Activated CD4-positive, CD25-positive, alpha-beta regulatory T cell treated with anti-CD3 and anti-CD28 coated beads, Interleukin-2, amount 50 U/mL, for 16 hours (primary cell): ENCODE measurements at regions not wholly inside any gene's neighbourhood (a gene's known extent, or its start where the extent isn't known, plus 50 kb on each side); places are given as distances from the start of the nearest gene placed in this dataset.

Source experiments
- DNase-seq: peaks from one replicate; pipeline ENCODE4 v3.0.0-alpha.2; 2020; ENCODE audit warnings: low read depth, low spot score

DNA sequence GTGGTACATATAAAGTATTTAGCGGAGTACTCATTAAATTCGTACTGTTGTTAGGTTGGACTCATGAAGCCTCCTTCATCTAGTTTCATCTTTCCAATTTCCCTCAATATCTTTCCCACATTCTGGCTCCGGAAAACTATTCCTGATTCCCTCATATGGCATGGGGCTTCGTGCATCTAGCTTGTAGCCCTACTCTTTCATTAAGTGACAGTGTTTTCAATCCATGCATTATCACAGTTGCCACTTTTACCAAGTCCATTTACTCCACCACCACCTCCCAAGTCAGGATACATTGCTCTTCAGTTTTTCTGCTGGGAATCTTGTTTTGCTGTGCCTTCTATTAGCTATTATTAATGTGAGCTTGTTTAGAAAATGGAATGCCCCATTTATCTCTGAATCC, 1032.1 kb upstream of the RBFOX1 start:
- no peak for DNase-seq

DNA sequence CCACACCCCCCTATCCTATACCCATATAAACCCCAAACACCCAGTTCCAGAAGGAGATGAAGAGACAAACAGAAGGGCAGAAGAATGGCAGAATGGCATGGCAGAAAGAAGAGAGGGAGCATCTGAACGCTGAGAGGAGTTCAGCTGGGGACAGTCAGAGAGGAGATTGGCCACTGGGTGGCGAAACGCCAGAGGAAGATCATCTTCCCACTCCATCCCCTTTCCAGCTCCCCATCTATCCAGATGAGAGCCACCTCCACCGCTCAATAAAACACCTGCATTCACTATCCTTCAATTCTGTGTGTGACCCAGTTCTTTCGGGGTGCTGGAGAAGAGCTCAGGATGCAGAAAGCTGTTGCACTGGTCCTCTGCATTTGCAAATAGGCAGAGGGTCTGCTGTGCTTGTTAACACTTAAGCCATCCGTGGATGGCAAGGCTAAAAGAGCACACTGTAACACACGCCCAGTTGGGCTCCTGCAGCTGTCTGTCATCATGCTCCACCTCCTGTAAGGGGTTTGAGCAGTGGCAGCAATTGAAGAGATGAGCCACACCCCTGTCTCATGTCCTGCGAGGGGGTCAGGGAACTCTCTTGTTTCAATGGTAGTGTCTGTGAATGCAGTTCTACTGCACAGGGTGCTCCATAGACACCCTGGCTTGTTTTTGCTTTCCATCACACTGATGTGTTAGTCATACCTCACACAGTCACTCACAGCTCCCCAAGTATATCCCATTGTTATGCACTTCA, 1034.8 kb upstream of the RBFOX1 start:
- DNase-seq, result no peak

DNA sequence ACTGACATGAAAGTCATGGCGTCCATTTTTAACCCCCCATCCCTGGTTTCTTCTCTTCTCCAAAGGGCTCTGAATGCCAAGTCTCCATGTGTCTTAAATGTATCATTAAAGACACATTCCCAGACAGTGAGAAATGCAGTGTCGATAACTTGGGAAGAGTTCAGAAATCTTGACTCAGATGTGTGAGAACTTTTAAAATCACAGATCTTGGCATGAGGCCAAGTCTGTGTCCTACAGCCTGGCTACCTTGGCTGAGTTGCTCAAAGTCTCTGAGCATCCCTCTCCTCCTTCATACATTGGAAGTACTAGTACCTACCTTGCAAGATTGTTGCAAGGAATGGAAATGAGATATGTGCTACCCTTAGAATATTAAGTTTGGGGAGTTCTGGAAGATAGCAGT, 1046.5 kb upstream of the RBFOX1 start:
- DNase-seq, result no peak

DNA sequence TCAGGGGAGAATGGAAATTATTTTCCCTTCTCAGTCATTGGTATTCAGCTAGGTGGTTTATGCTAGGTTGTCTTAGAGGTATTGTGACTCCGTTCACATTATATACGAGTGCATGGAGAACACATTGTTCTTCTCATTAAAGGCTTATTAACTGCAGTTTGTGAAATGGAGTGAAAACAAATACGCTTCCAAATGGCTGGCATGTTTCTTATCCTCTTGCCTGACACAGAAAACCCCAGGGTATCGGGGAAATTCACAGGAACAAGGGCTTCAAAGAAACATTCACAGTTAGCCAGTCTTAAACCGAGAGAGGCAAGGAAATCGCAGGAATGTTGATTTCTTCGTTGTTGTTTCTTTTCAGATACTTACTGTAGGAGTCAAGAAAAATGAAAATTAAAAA, 1047.9 kb upstream of the RBFOX1 start:
- no peak for DNase-seq

DNA sequence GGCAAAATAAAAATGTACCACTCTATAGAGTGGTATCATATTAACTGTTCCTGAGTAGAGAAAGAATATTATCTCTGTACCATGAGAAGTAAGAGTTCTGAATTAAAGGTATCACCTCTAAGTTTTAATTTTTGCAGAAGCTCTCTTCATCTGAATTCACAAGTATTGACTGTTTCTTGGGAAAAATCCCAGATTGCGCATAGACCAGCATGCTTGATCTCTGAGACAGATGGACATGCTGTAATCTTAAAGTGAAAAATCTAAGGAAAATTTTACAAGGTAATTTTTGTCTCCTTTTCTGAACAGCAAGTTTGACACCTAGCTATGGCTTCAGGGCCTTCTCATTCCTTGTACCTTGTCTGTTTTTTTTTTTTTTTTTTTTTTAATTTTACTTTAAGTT, 1050.7 kb upstream of the RBFOX1 start:
- no peak for DNase-seq

DNA sequence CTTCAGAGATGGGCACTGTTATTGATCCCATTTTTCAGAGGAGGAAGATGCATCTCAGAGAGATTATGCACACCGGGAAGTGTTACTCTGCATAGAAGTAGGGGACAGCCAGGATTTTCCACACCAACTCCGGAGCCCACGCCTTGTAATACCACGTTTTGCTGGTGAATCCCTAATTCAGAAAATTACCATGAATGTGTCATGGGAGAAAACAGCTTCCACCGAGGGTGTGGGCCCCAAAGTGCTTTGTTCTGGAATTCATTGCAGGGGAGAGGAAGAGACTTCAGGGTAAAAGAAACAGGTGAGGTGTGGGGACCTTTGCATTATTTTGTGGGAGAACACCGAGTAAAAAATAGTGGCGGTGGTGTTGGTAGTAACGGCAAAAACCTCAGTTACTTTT, 1051.4 kb upstream of the RBFOX1 start:
- no peak for DNase-seq

DNA sequence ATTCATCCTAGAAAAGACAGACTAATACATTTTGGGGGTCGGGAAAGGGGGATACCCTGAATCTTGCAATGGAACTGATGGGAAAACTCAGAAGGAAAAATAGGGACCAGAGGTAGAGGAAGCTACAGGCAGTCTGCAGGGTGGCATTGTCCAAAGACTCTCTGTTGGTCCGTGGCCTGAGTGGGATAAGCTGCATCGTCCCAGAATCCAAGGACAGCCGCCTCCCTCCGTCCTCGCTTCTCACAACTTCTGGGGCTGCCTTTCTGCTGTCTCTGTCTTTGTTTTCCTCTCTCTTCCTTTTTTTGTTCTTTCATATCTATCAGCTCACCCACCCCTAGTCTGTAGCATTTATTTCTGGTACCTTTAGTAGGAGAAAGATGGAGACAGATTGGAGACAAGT, 1052.6 kb upstream of the RBFOX1 start:
- DNase-seq, result no peak

DNA sequence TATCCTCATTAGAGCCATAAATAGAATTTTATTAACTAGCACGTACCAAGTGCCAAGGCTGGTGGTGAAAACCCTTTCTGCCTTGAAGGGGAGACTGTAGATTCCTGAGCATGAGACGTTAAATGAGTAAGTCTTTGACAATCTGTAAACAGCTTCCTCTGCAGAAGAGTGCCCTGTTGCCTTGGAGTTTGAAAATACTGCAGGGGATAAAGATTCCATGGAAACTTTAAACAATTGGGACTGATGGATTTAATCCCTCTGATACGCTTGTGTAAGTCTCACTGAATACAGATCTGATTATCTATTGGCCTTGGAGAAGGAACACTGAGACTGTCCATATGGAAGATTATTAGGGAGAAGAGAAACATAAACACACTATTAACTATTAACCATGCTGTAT, 1053.4 kb upstream of the RBFOX1 start:
- no peak for DNase-seq

DNA sequence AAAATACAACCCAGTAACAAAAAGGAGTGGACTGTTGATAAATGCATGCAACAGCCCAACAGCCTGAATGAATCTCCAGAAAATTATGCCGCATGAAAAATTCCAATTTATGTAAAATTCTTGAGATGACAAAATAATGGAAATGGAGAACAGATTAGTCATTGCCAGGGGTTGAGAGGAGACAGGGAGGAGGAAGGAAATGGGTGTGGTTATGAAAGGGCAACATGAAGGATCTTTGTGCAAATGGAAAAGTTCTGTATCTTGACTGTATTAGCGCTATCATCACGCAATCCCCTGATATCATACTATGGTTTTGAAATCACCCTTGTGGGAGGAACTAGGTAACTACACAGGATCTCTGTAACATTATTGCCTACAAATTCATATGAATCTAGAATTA, 1058.3 kb upstream of the RBFOX1 start:
- no peak for DNase-seq

DNA sequence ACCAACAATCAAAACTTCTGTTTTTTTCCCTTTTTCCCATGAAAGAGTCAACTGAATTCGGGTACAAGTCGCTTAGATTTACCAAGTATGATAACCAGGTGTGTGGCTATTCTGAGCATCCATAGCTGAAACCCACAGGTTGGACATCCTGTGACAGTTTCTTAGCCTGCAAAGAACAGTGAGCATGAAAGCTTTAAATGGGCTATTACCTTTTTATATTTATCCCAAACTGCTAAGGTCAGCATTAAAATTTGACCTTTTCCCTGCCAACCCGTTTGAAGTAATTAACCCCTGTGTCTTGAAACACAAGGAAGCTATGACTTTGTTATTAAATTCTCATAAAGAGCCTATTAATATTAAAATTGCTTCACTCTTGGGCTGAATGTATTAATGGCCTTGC, 1065.0 kb upstream of the RBFOX1 start:
- DNase-seq, result no peak

DNA sequence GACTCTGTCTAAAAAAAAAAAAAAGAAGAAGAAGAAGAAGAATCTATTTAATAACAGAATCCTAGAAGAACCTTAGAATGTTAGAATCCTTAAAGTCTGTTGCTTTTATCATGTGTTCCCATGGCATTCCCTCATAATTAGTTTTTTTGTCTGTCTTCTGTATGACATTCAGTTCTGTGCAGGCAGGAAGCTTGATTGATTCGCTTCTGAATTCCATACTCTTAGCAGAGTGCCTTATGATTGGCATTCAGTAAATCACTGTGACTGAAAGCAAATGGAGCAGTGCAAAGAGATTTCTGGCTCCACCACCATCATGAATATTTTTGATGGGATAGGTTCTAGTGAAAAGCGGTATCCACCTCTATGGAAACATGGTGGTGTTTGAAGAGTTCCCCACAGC, 1065.9 kb upstream of the RBFOX1 start:
- DNase-seq, result no peak

DNA sequence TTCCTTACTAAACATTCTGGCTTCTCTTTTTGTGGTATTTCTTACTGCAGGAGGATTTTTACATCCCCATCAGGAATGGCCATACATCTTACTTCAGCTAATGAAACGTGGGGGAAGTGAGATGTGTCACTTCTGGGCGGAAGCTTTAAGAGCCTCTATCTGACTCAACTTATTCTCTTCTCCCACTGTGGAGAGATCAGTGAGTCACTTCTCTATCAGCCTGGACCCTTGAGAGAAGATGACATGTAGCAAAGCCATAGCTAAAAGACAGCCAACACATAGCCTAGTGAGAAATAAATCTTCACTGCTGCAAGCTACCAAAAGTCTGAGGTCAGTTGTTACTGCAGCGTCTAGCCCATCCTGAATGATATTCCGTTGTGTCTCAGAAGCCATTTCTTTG, 1066.7 kb upstream of the RBFOX1 start:
- no peak for DNase-seq

DNA sequence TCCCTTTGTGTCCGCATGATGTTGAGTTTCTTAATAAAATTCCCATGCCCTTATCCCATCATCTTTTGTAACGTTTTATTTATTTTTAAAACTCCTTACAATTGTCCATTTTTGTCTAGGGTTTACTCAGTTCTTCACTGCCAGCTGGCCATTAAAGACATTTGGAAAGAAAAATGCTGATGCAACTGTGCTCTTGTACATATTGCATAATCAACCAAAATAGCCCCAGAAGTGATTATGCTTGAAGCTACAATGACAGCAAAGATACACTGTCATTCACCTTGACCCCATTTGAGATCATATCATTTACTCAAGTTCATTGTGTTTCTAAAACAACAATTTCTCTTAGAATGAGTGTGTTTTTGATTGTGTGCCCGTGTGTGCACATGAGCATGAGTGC, 1074.6 kb upstream of the RBFOX1 start:
- no peak for DNase-seq

DNA sequence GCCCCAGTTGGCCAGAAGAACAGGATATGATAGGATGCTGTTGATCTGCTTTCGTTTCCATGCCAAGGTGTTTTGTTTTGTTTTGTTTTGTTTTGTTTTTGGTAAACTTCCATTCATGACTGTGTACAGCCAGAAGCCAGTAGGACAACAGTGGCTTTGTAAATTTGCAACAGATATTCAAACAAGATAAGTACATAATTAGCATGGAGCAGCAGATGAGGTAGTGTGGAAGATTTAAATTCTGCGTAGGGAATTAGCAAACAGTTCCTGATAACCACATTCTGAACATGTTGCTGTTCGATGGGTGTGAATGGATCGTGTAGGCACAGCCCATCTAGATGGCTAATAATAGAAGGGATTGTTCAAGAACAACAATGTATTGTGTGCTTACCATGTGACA, 1080.1 kb upstream of the RBFOX1 start:
- no peak for DNase-seq

DNA sequence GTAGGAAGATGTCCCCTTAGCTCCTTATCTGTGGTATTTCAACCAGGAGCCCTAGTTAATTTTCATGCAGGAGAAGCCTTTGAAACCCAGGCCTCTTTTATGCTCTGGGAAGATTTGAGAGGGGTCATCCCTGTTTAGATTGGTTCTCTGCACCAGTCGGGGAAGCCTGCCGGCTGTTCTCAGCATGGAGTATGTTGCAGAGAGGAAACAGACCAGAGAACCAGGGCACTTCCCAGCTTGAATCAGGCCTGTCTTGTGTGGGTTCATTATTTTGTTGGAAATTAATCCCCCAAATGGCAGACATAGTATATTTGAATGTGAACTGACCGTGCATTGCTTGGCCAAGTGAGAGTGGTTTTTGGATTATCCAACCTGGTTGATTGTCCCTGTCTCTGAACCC, 1082.1 kb upstream of the RBFOX1 start:
- no peak for DNase-seq

DNA sequence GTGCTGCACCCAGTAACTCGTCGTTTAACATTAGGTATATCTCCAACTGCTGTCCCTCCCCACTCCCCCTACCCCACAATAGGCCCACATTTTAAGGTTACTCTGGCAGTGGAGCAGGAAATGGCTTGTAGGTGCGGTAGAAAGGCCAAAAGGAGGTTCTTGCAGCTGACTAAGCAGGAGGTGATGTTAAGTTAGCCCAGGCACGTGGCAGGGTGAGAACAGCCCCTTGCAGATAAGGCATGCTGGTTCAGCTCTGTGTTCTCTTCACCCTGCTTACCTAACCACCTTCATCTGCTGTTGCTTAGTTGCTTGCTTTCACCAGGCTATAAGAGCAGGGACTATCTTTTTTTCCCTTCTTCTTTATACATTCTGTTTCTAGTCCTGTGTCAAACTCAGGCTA, 1082.8 kb upstream of the RBFOX1 start:
- DNase-seq, result no peak

DNA sequence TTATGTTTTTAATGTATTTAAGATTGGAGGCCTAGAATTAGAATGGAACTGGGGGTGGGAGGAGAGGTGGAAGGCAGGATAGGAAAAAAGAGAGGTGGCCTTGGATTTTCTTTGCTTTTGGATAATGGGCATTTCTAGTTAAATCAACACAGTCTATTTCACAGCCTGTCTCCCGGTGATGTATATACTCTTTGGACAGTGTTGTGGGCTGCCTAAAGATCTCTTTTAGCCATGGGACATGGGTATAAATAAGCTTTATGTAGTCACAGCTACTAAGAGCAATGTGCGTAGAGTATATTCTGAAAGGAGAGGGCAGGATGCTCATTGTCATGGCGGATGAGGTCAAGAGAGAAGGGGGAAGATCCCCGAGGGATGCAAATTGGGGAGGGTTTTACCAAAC, 1084.4 kb upstream of the RBFOX1 start:
- no peak for DNase-seq

DNA sequence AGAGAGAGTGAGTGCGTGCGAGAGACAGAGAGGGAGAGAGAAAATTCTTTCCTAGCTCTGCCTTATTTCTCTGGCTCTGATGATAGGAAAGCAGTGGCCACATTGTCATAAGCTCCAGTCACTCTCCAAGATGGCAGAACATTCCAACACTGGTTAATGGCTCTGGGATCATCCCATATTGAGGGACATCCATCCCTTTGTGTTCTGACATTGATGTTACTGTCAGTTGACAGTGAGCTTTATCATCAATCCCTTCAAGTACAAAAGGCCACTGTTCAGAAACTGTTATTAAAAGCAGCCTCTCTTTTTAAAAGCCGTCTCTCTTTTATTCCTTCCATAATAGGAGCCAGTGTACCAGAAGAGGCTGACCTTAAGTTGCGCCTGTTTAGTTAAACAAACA, 1084.9 kb upstream of the RBFOX1 start:
- DNase-seq, result no peak

DNA sequence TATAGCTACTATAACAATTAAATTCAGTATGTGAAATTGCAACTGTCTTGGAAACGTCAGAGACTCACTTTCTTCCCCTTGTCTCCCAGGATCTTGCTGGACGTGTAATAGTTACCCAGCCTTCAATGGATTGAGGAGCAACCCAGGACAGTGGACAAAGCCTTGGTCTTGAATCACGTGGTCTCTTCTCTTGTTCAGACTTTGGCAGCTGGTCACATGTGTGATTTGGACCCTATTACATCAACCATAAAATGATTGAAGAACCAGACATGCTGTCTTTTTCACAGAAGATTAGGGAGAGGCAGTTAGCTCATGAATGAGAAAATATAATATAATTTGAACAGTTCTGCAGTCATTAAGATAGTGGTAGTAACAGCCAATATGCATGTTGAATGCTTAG, 1085.5 kb upstream of the RBFOX1 start:
- DNase-seq, result no peak

DNA sequence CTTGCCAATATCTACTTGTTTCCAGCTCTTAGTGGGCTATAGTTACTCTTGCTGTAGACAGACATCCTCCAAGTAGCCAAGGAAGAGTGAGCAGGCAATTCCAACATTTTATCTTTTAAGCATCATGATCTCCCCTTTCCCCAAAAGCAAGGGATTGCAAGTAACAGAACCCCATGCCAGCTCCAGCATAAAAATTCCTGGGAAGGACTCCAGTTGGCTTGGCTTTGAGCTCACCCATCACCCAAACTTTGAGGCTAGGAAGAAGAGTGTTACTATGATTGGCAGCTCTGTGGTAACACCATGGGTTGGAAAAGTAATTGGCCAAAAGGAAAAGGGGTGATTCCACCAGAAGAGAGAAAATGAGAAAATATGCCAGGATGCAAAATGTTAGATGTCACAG, 1086.4 kb upstream of the RBFOX1 start:
- DNase-seq, result no peak

DNA sequence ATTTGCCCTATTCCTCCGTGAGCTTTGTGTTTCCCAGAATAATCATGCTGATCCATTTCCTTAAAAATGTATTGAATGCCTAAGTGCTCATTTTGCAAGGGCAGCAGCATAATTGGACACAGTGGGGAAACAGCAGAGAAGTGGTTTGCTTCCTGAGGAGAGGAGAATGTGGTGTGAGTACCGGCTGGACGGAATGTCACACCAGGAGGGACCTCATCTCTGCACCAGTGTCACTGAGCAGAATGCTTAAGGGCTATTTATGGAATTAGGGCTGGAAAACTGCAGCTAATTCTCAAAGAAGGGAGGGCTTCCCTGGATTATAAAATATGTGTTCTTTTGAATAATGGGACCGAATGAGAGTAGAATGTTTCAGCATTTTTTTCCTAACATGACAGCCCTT, 1100.6 kb upstream of the RBFOX1 start:
- no peak for DNase-seq

DNA sequence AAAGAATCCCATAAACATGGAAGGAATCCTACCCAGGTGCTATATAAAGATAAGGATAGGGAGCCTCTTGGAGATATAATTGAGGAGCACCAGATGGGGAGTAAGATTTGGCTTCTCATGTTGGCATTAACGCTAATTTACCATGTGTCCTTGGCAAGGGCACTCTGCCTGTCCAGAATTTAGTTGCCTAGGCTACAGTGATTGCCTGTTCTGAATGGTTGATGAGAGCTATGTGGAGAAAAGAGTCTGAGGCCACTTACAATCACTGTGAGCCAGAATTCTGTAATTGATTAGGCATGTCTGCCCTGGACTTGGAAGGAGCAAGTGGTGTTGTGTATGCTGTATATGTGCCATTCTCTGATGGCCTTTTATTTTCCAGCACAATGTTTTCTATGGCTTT, 1101.2 kb upstream of the RBFOX1 start:
- DNase-seq, result no peak

DNA sequence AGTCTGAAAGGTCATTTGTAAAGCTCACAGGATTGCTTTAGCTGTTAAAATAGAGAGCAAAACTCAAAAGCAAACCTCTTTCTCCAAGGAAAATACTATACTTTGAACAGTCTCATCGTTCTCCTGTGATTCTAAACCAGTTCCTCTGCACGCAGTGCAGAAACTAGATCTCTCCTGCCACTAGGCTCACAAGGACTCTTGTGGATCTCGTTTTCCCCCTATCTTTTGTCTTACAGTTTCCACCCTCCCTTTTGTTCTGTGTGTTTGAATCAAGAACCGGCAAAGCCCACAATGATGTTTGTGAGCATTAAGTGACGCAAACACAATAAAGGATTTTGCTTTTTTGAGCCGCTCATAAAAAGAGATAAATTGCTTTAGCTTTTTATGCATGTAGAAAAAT, 1103.5 kb upstream of the RBFOX1 start:
- no peak for DNase-seq

DNA sequence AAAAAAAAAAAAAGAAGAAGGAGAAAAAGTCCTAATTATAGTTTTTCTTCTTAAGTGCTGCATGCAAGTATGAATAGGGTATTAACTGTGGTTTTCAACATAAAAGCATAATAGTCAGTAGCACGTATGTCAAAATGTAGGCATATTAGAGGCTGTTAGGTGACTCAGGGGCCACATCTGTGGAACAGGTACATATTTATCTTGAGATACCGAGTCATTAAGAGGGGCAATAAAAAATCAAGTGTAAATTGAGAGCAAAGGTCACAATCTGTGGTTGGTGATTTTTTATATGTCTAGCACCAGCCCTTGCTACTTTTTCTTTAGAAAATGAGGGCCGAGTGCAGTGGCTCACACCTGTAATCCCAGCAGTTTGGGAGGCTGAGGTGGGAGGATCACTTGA, 1113.8 kb upstream of the RBFOX1 start:
- DNase-seq, result no peak
